MCF 10A (cell line): ENCODE measurements at regions not wholly inside any gene's neighbourhood (a gene's known extent, or its start where the extent isn't known, plus 50 kb on each side); places are given as distances from the start of the nearest gene placed in this dataset.

Experiments
- BruUV-seq: library from RNA; stranded (reverse); fragments of 400-500 nt; replicated peaks from 2 replicates; lab custom pipeline; 2021; lab: Mats Ljungman, UMichigan
- CTCF ChIA-PET: fragments of 300-600 bp; sonication (Branson Sonifier 250); formaldehyde crosslinking; extraction: SDS; loops from one replicate; lab custom pipeline; 2021; ENCODE audit warnings: antibody characterized with exemption, inconsistent platforms; lab: Yijun Ruan, JAX
- POLR2A ChIA-PET: fragments of 300-600, 350-650 bp; sonication (Branson Sonifier 250); formaldehyde crosslinking; extraction: SDS; loops from one replicate; lab custom pipeline; 2020; ENCODE audit warnings: antibody characterized with exemption, inconsistent platforms; lab: Yijun Ruan, JAX
- DNase-seq: peaks from one replicate; pipeline ENCODE4 v3.0.0-alpha.2; 2018; ENCODE audit not compliant: unreplicated experiment
- H3K27ac Mint-ChIP-seq: one replicate; pipeline ENCODE4 v1.8.0; 2022; ENCODE audit warnings: mild to moderate bottlenecking, low read depth, mixed read lengths; ENCODE audit not compliant: unreplicated experiment
- H3K27me3 Mint-ChIP-seq: one replicate; pipeline ENCODE4 v1.8.0; 2022; ENCODE audit warnings: mixed read lengths; ENCODE audit not compliant: insufficient read depth, unreplicated experiment
- H3K36me3 Mint-ChIP-seq: one replicate; pipeline ENCODE4 v1.8.0; 2022; ENCODE audit warnings: mild to moderate bottlenecking, moderate library complexity, mixed read lengths; ENCODE audit not compliant: insufficient read depth, unreplicated experiment
- H3K4me1 Mint-ChIP-seq: one replicate; pipeline ENCODE4 v1.8.0; 2022; ENCODE audit warnings: mixed read lengths; ENCODE audit not compliant: insufficient read depth, unreplicated experiment
- H3K4me3 Mint-ChIP-seq: one replicate; pipeline ENCODE4 v1.8.0; 2022; ENCODE audit warnings: mild to moderate bottlenecking, moderate library complexity, mixed read lengths; ENCODE audit not compliant: unreplicated experiment
- H3K9me3 Mint-ChIP-seq: one replicate; pipeline ENCODE4 v1.8.0; 2022; ENCODE audit warnings: mixed read lengths; ENCODE audit not compliant: unreplicated experiment
- CTCF ChIP-seq: fragments of 200-600 bp; IDR thresholded peaks from one replicate; pipeline ENCODE4 v1.8.0; 2022; ENCODE audit warnings: antibody characterized with exemption, mild to moderate bottlenecking; ENCODE audit not compliant: unreplicated experiment
- intact Hi-C: fragments of 100-400 bp; cut with micrococcal nuclease; formaldehyde crosslinking; loops from 2 replicates; pipeline ENCODE4 v1.14.1; 2022

GRCh38 chrX:5142644-5143043 is 1086.0 kb downstream of the NLGN4X start:
- H3K36me3 Mint-ChIP-seq: no peaks in the 10 kb centered on the region
- POLR2A ChIA-PET: no interaction called here
- intact Hi-C loops: no loop called here
- TF ChIP-seq CTCF: no peak
- no peak overlapping the region for H3K4me3 Mint-ChIP-seq
- no TSS peak for BruUV-seq
- H3K27me3 Mint-ChIP-seq: no peaks in the 10 kb centered on the region
- CTCF ChIA-PET: no interaction called here
- peaks cover 22% of the 10 kb centered on the region for H3K9me3 Mint-ChIP-seq
- DNase-seq: no peak
- no peak overlapping the region for H3K27ac Mint-ChIP-seq
- H3K4me1 Mint-ChIP-seq: no peaks in the 10 kb centered on the region

- no peaks in the 10 kb centered on the region for H3K27me3 Mint-ChIP-seq
- no peak for TF ChIP-seq CTCF
- intact Hi-C loops: no loop called here
- no peaks in the 10 kb centered on the region for H3K36me3 Mint-ChIP-seq
- ChIA-PET POLR2A (no interaction called here), CTCF (no interaction called here)
- H3K27ac Mint-ChIP-seq: no peak overlapping the region
- H3K4me1 Mint-ChIP-seq: no peaks in the 10 kb centered on the region
- no peak for DNase-seq
- H3K4me3 Mint-ChIP-seq: no peak overlapping the region
- H3K9me3 Mint-ChIP-seq: no peaks in the 10 kb centered on the region
- no TSS peak for BruUV-seq
These were observed 1106.4 kb downstream of the NLGN4X start for GRCh38 chrX:5122181-5122678.

- no peaks in the 10 kb centered on the region for H3K9me3 Mint-ChIP-seq
- BruUV-seq: no TSS peak
- DNase-seq: no peak
- H3K27me3 Mint-ChIP-seq: no peaks in the 10 kb centered on the region
- POLR2A ChIA-PET: no interaction called here
- H3K4me1 Mint-ChIP-seq: no peaks in the 10 kb centered on the region
- H3K4me3 Mint-ChIP-seq: no peak overlapping the region
- CTCF ChIA-PET: no interaction called here
- H3K36me3 Mint-ChIP-seq: no peaks in the 10 kb centered on the region
- TF ChIP-seq CTCF: no peak
- no peak overlapping the region for H3K27ac Mint-ChIP-seq
- intact Hi-C loops: loop anchor here (10.0 kb wide), 1 partner anchor 133 kb away; no protein-coding TSS in a partner anchor
These were observed 1110.9 kb downstream of the NLGN4X start for GRCh38 chrX:5117816-5118215.

- DNase-seq: peak; percentile 14
- intact Hi-C loops: loop anchor here (2.0 to 10.0 kb wide), 3 partner anchors 128 to 566 kb away; no protein-coding TSS in a partner anchor
- Mint-ChIP-seq H3K36me3 (no peaks in the 10 kb centered on the region), H3K4me1 (no peaks in the 10 kb centered on the region), H3K9me3 (no peaks in the 10 kb centered on the region), H3K4me3 (no peak overlapping the region), H3K27me3 (no peaks in the 10 kb centered on the region), H3K27ac (no peak overlapping the region)
- ChIA-PET CTCF (interaction anchor here (0.5 to 2.0 kb wide), 6 partner anchors 414 to 1150 kb away, joined by 3 to 10 read pairs (median 3); no protein-coding TSS in a partner anchor), POLR2A (no interaction called here)
- BruUV-seq: no TSS peak
- TF ChIP-seq CTCF: peak; percentile 37
These were observed 1115.5 kb downstream of the NLGN4X start for GRCh38 chrX:5113128-5113527.
